Muscle layer of colon (tissue), 2 donors: ENCODE measurements at regions not wholly inside any gene's neighbourhood (a gene's known extent, or its start where the extent isn't known, plus 50 kb on each side); places are given as distances from the start of the nearest gene placed in this dataset.

Source experiments
- H3K27ac ChIP-seq: one replicate; pipeline ENCODE4 v1.7.0; 2013; ENCODE audit warnings: low read depth, mild to moderate bottlenecking, low read length, moderate library complexity
- H3K27me3 ChIP-seq, 2 donors: one replicate each; pipeline ENCODE4 v1.7.0; 2013; ENCODE audit warnings: low read length in 2 of 2, mild to moderate bottlenecking in 2 of 2; ENCODE audit not compliant: insufficient read depth in 2 of 2, control insufficient read depth in 1 of 2
- H3K36me3 ChIP-seq: one replicate; pipeline ENCODE4 v1.7.0; 2013; ENCODE audit warnings: mild to moderate bottlenecking, low read length; ENCODE audit not compliant: insufficient read depth
- H3K4me1 ChIP-seq: one replicate; pipeline ENCODE4 v1.7.0; 2013; ENCODE audit warnings: mild to moderate bottlenecking, low read length; ENCODE audit not compliant: insufficient read depth
- H3K4me3 ChIP-seq, 2 donors: one replicate each; pipeline ENCODE4 v1.7.0; 2013; ENCODE audit warnings: low read length in 2 of 2, low read depth in 1 of 2, mild to moderate bottlenecking in 1 of 2, moderate library complexity in 1 of 2
- H3K9ac ChIP-seq: one replicate; pipeline ENCODE4 v1.7.0; 2013; ENCODE audit warnings: low read length
- H3K9me3 ChIP-seq: one replicate; pipeline ENCODE4 v1.7.0; 2013; ENCODE audit warnings: mild to moderate bottlenecking, low read length
- donor health status: abdominal sarcoma.
- donor health status: Adenocarcinoma of cecum.

DNA sequence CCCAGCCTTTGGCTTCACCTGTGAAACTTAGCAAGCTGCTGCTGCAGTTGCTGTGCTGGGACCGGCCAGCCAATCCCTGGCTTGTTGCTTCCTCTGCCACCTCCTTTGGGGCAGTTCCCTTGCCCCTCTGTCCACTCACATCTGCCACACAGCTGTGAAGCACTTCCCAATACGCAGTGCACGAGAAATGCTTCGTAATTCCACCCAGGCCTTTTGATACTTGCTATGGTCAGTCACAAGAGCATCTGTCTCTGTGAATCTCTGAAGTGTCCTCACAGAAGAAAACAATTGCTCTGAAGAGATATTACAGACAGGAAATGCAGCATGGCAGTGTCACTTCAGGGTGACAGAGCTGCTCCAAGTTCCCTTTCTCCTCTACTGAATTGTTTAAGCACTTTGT lies 208.5 kb downstream of the PTEN start:
- no peak overlapping the region for H3K27ac ChIP-seq
- H3K9me3 ChIP-seq = no peaks in the 10 kb centered on the region
- H3K4me3 ChIP-seq = no peak overlapping the region

DNA sequence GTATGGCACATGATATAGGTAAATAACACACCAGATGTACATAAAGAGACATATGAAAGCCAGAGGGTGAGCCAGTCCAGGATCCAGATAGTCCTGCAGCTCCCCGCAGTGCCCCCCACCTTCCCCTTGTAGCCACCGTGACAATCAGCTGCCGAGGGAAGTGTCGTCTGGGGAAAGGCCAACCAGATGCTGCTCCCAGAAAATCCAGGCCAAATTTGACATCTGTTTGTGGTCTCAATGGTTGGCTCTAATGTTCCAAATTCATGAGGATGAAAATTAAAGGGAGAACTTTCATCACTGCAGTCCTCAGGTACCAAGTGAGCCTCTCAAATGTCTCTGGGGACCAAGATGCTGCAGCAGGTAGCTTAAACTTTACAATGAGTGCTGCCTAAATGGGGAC lies 210.3 kb downstream of the PTEN start:
- no peak overlapping the region for H3K9ac ChIP-seq
- no peaks in the 10 kb centered on the region for H3K27me3 ChIP-seq
- no peaks in the 10 kb centered on the region for H3K9me3 ChIP-seq
- H3K36me3 ChIP-seq = no peaks in the 10 kb centered on the region
- H3K4me1 ChIP-seq = no peaks in the 10 kb centered on the region
- H3K27ac ChIP-seq = no peak overlapping the region
- H3K4me3 ChIP-seq = no peak overlapping the region

More for the DNA sequence above, 208.5 kb downstream of the PTEN start:
- Histone ChIP-seq H3K4me1 (no peaks in the 10 kb centered on the region), H3K36me3 (no peaks in the 10 kb centered on the region), H3K9ac (no peak overlapping the region), H3K27me3 (no peaks in the 10 kb centered on the region)

DNA sequence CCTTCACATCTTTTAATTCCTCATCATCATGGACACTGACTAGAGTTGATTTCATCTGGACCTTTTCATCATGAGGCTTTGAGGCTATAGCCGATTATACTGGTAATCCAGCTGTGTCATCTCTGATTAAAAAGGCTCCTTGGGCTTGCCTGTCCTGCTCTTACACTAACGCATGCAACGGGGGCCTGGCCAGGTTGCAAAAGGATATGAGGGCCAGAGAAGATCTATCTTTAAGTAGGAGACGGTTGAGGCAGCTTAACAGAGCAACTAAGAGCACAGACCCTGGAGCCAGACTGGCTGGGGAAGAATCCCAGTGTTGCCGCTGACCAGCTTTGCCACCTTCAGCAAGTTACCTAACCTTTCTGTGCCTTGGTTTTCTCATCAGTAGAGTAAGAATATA lies 211.5 kb downstream of the PTEN start:
- Histone ChIP-seq H3K4me1 (no peaks in the 10 kb centered on the region), H3K4me3 (no peak overlapping the region), H3K36me3 (no peaks in the 10 kb centered on the region), H3K9me3 (no peaks in the 10 kb centered on the region), H3K27me3 (no peaks in the 10 kb centered on the region), H3K27ac (no peak overlapping the region), H3K9ac (no peak overlapping the region)

DNA sequence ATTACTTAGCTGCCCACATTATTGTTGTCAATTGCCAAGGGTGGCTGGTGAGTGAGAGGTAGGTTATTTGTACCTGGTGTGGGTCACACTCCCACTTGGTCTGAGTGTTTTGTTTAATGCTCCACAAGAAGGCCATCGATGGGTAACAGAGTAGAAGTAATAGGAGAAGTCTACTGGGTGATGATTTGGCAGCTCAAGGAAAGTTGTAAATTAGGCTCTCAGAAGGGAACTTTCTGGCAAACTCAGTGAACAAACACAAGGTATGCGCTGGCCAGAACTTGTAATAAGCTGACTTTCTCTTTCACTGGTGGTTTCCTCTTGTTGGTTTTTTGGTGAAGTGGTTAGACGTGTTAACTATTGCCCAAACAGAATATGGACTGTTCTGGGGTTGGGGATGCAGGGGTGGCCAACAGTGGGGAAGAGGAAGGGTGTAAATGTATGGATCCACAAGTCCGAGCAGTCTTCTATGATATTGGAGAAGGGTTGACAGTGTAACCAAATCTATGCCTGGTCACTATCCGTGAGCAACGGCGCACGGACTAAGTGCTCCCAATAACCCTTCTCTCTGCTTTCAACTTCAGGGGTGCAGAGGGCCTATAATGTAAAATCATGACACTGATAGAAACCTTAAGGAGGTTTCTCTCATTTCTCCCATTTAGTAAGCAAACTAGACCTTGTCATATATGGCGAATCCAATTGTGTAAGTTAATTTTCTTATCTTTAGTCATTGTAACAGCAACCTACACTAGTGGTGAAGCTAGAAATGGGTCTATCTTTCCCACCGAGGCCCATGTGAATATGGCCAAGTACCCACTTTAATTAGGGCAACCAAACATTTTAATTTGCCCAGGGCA lies 212.8 kb downstream of the PTEN start:
- Histone ChIP-seq H3K27ac (no peak overlapping the region), H3K4me3 (no peak overlapping the region), H3K36me3 (no peaks in the 10 kb centered on the region), H3K4me1 (peaks cover 3% of the 10 kb centered on the region), H3K27me3 (no peaks in the 10 kb centered on the region), H3K9ac (no peak overlapping the region), H3K9me3 (no peaks in the 10 kb centered on the region)

DNA sequence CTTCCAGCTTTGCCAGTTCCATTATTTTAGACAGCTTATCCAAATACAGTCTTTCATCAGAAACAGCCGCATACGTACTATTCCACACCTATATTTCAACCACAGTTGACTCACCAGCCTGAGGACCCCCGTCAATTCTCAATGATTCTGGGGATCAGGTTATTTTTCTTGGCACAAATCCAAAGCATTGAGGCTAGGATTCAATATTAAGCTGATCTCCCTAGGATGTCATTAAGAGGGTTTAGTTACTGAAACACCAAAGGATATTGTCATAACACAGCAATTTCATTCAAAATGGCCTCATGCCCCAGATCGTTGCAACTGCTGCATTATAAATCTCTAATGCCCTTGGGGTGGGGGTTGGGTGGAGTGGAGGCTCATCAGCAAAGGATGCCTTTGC lies 214.6 kb downstream of the PTEN start:
- no peak overlapping the region for H3K9ac ChIP-seq
- H3K36me3 ChIP-seq = no peaks in the 10 kb centered on the region
- H3K9me3 ChIP-seq = no peaks in the 10 kb centered on the region
- H3K4me1 ChIP-seq = peaks cover 3% of the 10 kb centered on the region
- H3K27ac ChIP-seq = no peak overlapping the region
- H3K27me3 ChIP-seq = no peaks in the 10 kb centered on the region
- H3K4me3 ChIP-seq = no peak overlapping the region

DNA sequence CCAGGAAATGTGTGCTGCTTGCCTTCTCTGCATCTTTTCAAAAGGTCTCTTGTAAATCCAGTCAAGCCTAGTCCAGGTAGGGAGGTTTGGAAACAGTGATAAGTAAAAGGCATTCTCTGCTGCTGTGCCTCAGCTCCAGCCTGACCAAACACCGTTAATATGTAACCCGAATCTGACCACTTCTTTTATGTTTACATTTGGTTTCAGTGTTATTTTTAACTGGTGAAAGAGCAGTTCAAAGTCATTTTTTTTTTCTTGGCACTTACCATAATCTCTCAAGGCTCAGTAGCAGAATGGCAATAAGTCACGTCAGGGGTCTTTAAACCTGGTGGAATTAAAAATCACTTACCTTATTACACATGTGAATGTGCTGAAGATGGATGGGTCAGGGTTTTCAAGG lies 216.8 kb downstream of the PTEN start:
- Histone ChIP-seq H3K9ac (no peak overlapping the region), H3K9me3 (no peaks in the 10 kb centered on the region), H3K4me1 (peaks cover 3% of the 10 kb centered on the region), H3K4me3 (no peak overlapping the region), H3K36me3 (no peaks in the 10 kb centered on the region), H3K27ac (no peak overlapping the region), H3K27me3 (no peaks in the 10 kb centered on the region)

DNA sequence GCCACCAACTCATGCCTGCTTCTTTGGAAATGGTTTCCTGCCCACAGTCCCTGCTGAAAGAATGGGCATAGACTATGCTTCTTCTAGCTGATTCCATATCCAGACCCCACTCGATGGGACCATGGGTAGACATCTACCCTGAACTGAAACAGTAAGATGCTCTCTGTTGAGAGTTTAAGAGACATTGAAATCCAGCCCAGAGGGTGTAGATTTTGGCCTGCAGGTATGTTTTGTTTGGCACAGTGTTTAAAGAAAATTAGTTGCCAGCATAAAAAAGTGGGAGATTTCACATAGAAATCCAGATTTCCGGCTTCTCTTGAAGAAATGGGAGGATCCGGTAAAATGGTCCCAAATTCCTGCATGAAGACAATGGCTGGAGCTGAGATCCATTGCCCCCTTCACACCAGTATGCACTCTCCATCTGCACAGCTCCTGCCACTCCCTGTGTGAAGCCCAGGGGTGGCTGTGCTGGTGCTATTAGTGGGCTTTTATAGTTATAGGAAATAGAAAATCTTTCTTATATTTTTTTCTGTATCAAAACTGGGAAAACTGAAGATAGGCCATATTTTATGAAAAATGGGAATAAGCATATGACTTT lies 218.1 kb downstream of the PTEN start:
- Histone ChIP-seq H3K27ac (no peak overlapping the region), H3K27me3 (no peaks in the 10 kb centered on the region), H3K9me3 (no peaks in the 10 kb centered on the region), H3K4me3 (no peak overlapping the region), H3K4me1 (peaks cover 3% of the 10 kb centered on the region), H3K36me3 (no peaks in the 10 kb centered on the region), H3K9ac (no peak overlapping the region)

DNA sequence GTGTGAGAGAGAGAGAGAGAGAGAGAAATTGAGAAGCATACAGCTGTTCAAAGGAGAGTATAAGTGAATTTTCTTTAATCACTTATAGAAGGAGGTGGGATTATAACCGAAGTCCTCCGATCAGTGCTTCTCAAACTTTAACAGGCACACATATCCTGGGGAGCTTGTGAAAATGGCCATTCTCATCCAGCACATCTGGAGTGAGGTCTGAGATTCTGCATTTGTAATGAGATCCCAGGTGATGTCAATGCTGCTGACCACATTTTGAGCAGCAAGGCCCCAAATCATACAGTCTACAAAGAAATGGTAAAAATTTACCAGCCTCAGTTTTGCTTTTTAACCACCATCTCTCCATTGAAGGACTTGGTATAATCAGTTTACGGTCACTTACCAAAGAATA lies 219.0 kb downstream of the PTEN start:
- H3K4me1 ChIP-seq = peaks cover 3% of the 10 kb centered on the region
- no peaks in the 10 kb centered on the region for H3K27me3 ChIP-seq
- H3K9ac ChIP-seq = no peak overlapping the region
- no peak overlapping the region for H3K4me3 ChIP-seq
- no peak overlapping the region for H3K27ac ChIP-seq
- H3K9me3 ChIP-seq = no peaks in the 10 kb centered on the region
- no peaks in the 10 kb centered on the region for H3K36me3 ChIP-seq

DNA sequence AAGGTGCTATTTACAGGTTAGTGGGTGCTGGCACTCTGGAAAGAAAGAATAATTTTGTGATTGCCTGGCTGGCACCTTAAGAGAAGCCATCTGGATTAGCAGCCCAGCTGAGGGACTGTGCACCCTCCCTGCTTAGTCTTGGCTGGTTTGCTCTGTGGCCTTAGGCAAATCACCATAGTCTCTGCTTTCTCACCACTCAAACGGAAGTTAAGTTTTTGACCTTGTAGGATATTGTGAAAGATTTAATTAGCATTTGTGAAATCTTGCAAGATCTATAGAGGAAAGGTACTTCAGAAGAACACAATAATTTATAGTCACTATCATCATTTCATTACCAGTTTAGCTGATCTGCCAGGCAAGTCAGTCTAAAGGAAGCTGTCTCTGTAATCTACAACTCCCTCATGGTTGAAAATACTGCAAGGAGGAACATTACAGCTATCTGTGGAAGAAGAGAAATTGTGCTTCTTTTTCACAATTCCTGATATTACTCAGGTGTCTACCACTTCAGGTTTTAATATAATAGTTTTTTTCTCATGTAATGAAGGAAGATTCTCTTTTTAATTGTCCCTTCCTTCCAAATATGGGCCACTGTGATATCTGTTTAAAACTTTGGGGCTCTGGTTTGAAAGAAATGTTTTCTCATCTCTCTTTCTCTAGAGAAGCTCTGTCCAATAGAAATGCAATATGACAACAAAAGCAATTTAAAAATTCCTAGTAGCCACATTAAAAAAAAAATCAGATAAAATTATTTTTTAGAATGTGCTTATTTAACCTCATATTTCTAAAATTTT lies 219.6 kb downstream of the PTEN start:
- Histone ChIP-seq H3K4me1 (peaks cover 3% of the 10 kb centered on the region), H3K4me3 (no peak overlapping the region), H3K27me3 (no peaks in the 10 kb centered on the region), H3K9ac (no peak overlapping the region), H3K27ac (no peak overlapping the region), H3K9me3 (no peaks in the 10 kb centered on the region), H3K36me3 (no peaks in the 10 kb centered on the region)

DNA sequence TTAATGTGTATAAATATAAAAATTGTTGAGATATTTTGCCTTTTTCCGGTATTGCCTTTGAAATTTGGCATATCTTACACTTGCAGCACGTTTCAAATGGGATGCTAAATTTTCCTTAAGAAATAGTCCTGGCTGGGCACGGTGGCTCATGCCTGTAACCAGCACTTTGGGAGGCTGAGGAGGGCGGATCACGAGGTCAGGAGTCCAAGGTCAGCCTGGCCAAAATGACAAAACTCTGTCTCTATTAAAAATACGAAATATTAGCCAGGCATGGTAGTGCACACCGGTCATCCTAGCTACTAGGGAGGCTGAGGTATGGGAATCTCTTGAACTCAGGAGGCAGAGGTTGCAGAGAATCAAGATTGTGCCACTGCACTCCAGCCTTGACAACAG lies 220.2 kb downstream of the PTEN start:
- no peak overlapping the region for H3K9ac ChIP-seq
- no peak overlapping the region for H3K4me3 ChIP-seq
- H3K9me3 ChIP-seq = no peaks in the 10 kb centered on the region
- no peaks in the 10 kb centered on the region for H3K36me3 ChIP-seq
- no peak overlapping the region for H3K27ac ChIP-seq
- peaks cover 3% of the 10 kb centered on the region for H3K4me1 ChIP-seq
- no peaks in the 10 kb centered on the region for H3K27me3 ChIP-seq

DNA sequence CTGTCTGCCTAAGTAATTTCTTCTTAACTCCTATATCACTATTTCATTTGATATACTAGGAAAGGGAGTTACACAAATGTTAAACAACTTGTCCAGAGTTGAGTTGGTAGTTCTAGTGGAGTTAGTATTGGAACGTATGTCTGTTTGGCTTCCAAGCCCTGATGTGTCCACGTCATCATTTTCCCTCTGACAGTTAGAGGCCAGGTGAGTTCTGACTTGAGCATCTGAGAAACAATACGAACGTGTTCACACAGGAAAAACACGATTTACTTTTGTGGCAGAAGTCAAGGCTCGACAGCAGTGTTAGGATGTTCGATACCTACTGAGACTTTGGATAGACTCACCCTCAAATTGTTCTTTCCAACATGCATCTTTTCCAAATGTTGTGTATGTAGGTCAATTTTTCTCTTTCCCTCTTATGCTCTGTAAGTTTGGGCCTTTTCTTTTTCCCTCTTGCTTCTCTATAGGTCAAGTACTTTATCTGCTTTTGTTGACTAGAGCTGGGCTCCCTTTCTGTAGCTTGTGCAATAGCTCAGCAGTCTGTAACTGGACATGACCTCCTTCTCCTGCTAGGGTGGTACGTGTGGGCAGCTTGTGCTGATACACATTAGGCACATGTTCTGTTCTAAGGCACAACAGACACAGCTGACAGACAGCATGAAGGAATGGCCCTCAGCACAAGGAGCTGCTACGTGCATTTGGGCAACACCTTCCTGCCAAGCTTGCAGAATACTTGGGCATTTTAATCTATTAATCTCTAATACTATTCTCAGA lies 222.9 kb downstream of the PTEN start:
- Histone ChIP-seq H3K9me3 (no peaks in the 10 kb centered on the region), H3K9ac (no peak overlapping the region), H3K4me3 (no peak overlapping the region), H3K27me3 (no peaks in the 10 kb centered on the region), H3K27ac (no peak overlapping the region), H3K36me3 (no peaks in the 10 kb centered on the region), H3K4me1 (no peaks in the 10 kb centered on the region)
